ENCODE measurements at regions not wholly inside any gene's neighbourhood (a gene's known extent, or its start where the extent isn't known, plus 50 kb on each side); places are given as distances from the start of the nearest gene placed in this dataset.
"Not testable (repeated sequence)": the region's sequence is repeated elsewhere in the genome, so short reads cannot be mapped to it uniquely, and the experiment has no call there.

DNA sequence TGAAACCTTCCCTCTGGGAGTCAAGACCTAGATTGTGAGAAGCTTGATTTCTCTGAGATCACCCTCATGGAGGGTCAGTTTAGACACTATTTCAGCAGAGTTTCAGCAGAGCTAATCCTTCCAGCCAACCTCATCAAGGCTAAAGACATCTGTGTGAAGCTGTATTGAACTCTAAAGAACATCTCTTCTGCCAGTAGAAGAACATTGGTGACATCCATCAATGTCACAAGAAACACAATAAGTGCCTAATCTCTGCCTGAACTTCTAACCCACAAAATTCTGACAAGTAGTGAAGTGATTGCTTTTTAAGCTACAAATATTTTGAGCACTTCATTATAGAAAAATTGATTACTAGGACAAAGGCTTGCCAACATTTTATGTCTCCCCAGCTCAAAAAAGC lies 475.8 kb upstream of the PCDH20 start:
- no peak for DNase-seq (ENCODE audit: low spot score)

DNA sequence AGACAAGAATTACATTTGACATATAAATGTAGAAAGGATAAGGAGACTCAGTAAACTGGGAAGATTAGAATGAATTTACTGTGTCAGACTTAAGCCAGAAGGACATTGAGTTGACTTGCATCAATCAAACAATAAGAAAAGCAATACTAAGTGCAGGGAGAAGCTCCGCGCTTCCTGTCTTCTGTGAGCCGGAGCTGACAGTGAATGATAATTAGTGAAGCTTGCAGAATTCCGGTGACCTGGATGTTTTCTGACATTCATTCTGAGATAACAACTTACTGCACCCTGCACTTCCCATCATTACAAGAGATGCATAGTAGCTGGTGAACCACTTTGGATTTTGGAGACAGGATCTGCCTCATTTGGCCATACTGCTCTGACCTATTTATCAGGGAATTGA lies 469.2 kb upstream of the PCDH20 start:
- DNase-seq (ENCODE audit: low spot score): no peak

DNA sequence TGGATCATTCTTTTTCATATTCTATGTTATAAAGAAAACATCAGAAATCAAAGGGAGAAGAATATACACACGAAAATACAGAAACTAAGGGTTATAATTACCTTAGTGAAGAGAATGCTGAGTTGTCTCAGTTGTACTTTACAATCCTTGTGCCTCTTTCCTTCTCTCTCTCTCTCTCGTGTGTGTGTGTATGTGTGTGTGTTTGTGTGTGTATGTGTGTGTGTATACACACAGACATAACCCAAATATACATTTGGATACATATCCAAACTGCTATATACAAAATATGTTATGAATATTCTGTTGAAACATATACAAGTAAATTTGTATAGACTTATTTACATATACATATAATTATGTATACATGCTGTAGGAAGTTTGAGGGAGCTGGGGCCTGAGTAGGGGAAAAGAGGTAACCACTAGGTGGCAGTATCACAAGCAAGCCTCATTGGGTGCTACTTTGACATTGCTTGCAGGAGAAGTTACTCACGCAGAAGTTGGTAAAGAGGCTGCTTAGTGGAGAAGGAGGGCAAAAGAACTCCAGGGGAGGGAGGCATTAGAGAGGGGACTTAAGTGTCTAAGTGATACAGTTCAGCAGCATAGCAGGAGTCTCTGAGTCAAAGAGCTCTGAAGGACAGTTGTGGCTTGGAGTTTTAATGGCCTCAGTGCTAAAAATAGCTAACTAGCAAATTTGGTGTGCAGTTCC lies 465.1 kb upstream of the PCDH20 start:
- no peak for DNase-seq (ENCODE audit: low spot score)

DNA sequence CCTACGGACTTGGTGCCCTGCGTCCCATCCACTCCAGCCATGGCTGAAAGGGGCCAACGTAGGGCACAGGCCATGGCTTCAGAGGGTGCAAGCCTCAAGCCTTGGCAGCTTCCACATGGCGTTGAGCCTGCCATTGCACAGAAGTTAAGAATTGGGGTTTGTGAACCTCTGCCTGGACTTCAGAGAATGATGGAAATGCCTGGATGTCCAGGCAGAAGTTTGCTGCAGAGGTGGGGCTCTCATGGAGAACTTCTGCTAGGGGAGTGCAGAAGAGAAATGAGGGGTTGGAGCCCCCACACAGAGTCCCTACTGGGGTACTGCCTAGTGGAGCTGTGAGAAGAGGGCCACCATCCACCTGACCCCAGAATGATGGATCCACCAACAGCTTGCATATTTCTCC lies 462.9 kb upstream of the PCDH20 start:
- DNase-seq (ENCODE audit: low spot score): not testable (repeated sequence)

DNA sequence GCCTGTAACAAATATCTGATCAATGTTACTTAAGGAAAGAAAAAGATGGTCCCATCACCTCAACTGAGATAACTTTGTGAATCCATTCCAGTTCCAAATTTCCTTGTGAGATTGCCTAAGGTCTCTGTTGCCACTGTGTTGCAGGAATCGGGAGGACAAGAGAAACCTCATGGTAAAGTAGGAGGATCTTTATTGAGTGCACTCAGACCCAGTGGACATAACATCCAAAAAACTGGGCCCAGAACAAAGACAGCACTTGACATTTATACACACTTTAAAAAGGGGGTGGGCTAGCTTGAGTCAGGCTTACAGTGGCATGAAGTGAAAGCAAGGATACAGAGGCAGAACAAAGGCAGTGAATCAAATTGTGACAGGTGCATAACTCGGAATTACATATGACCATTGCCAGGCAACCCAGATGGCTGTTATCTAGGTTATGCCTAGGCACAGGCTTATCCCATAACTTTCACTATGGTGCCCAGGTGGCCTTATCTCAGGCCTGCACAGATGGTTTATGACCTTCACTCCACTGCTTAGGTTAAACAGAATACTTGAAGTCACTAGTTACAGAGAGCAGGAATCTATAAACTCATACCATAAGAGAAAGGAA lies 459.4 kb upstream of the PCDH20 start:
- DNase-seq (ENCODE audit: low spot score): no peak

- no peak for DNase-seq (ENCODE audit: low spot score)
These were observed 458.1 kb upstream of the PCDH20 start for GRCh38 chr13:61873717-61874116.

GRCh38 chr13:61857198-61857597 lies 441.5 kb upstream of the PCDH20 start:
- no peak for DNase-seq (ENCODE audit: low spot score)

DNA sequence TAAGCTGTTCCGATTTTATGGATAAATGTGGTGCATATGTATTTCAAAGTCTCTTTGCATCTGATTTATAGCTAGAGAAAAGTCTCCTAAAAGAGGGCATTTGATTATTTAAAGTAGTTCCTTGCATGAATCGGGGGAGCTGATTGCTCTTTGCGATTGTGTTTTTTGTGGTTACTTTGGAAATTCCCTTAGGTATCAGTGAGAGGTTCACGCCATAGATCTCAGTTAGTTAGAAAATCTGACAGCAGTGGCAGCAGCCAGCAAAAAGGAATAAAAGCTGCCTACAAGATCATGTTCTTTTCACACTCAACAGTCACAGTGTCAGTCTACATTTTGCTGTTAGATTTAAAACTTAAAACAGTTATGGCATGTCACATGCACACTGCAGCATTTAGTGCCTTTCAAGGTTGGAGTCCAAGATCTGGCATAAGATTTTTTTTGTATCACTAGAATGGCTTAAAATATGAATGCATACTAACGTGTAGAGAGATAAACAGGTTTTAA lies 436.5 kb upstream of the PCDH20 start:
- no peak for DNase-seq (ENCODE audit: low spot score)

DNA sequence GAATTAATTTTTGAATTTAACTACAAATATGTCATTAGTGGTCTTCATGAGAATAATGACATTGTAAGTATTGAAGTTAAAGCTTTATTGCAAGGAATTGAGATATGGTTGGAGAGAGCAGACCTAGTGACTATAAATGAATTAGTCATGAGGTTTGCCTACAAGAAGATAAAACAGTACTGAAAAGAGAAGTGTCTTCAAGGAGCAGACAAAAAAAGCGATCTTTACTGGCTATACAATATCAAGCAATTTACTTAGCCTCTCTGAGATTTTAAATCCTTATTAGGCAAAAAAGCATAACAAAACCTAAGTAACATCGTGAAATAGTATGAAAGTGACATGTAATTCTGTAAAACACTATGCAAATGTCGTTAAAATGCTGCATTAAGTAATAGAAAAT lies 435.1 kb upstream of the PCDH20 start:
- DNase-seq (ENCODE audit: low spot score): no peak

DNA sequence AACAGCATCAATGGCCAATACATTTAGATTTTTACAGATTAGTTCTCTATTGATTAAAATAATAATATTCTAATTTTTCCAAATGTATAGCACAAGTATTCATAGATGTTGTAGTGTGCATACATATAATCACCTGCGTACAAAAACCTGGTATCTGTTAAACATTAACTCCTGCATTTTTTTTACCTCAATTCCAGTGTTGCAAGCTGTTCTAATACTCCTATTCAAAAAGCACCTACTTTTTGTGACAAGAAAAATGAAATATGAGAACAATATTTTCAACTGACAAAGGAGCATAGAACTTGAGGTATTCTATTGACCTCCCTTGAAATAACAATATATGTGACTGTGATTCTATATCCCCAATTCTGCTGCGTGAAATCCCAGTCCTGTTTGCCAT lies 422.9 kb upstream of the PCDH20 start:
- no peak for DNase-seq (ENCODE audit: low spot score)

DNA sequence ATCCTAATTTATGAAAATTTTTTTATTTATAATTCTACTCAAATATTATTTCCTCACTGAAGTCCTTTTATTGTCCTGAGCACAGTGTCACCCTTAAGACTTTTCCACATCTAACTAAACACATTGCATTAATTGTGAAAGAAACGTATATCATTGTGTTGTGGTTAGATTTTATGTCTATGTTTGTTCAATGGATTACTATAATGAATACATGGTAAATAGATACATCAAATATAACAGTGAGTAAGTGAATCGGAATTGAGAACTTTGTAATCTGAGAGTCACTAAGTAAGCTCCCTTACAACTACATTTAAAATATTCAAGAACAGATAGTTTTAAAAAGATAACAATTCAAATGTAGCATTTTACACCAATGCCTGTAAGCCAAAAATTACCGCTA lies 417.6 kb upstream of the PCDH20 start:
- no peak for DNase-seq (ENCODE audit: low spot score)

DNA sequence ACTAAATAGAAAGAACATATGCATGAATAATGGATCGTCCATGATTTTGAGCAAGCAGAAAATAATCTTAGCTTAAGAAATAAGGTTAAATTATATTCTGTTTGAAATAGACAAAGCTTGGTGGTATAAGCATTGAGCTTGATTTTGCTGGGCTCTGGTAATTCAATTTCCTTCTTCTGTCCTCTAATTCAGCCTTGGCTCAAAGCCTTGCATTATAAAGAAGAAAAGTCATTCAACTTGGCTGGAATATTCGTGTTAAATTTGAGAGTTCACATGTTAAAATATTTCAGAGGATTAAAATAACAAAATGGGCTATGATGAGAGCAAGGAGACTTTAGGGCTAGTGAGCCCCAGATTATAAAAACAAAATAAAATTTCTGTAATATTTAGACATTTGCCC lies 415.4 kb upstream of the PCDH20 start:
- no peak for DNase-seq (ENCODE audit: low spot score)

DNA sequence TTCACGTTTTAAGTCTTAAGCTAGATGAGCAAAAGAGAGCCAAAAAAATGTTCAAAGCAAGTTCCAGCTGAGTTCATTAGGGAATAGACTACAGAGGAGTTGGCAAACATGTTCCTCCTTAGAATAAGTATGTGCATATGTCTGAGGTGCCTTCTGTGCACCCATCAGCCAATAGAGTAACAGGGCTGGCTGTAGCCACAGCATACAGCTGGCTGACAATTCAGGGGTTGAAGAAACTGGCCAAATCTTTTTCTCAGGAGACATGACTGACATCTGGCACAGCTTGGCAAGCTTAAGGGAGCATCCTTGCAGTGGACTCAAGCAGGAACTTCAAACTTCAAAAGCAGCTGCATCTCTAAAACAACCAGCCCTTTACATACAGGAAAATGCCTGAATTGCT lies 414.8 kb upstream of the PCDH20 start:
- no peak for DNase-seq (ENCODE audit: low spot score)

DNA sequence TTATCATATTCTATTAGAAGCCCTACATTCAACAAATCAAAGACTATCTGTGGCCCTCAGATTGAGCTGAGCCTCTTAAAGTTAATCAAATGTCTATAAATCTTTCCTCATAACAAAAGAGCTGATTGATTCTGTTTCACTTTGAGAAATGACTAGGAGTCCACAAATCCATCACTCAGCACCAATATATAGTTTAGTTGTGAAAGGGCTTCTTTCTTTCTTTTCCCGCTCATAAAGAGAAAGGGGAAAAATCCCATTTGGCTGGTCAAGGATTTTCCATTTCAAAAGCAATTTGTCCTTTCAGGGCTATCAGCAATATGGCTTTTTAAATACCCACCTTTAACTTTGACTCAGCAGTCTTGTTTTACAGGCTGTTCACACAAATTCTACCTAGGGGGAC lies 408.5 kb upstream of the PCDH20 start:
- DNase-seq (ENCODE audit: low spot score): no peak

DNA sequence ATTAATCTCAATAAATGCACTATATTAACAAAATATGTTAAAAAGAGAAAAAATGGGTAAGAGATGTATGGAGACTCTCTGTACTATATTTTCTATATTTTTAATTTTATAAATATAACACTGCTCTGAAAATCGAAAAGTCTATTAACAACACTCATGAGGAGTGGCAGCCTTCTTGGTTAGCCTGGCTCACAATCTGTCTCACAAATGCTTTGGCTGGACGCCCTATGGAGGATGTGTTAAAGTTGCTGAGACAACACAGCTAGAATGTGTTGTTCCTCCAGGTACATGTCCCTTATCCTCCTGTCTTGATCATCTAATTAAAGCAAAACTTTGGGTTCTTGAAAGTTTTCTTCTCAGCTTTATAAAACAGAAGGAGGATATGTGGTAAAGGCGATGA lies 396.6 kb upstream of the PCDH20 start:
- DNase-seq (ENCODE audit: low spot score): no peak

DNA sequence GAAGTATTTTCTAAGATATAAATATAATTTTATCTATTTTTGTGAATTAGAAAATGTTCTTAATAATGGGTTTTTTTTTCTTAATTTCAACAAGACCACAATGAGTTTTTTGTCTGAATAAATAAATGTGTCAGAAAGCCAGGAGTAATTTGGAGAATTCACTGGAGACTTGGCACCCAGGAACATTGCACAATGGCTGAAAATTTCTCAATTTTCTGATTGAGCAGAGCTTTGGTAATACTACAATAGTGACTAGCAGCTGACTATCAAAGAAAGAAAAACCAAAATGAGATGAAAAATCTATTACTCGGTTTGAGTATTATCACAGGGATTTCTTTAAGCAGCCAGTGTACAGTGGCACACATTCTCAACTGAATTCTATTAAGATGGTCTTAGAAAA lies 394.4 kb upstream of the PCDH20 start:
- DNase-seq (ENCODE audit: low spot score): no peak

- no peak for DNase-seq (ENCODE audit: low spot score)
These were observed 381.7 kb upstream of the PCDH20 start for GRCh38 chr13:61797397-61797796.

- no peak for DNase-seq (ENCODE audit: low spot score)
These were observed 379.9 kb upstream of the PCDH20 start for GRCh38 chr13:61795580-61795979.

- no peak for DNase-seq (ENCODE audit: low spot score)
These were observed 363.8 kb upstream of the PCDH20 start for GRCh38 chr13:61779456-61779855.

GRCh38 chr13:61778531-61778930 lies 362.9 kb upstream of the PCDH20 start:
- DNase-seq (ENCODE audit: low spot score): no peak

DNA sequence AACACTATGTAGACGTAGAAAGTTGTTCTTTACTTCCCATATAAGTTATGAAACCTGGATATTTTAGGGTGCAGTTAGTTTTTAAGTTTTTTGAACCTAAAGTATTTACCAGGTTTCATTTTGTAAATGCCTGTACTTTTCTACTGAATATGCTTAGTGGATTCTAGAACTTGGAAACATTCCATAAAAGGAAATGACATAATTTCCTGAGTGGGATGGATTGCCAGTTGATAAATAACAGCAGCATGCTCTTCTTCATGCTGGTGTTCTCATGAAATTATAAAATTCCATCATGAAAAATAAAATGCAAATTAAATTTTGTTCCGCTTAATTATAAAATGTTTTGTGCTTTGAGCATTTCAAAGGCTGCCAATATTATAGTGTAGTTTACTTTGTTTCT lies 362.2 kb upstream of the PCDH20 start:
- DNase-seq (ENCODE audit: low spot score): no peak

DNA sequence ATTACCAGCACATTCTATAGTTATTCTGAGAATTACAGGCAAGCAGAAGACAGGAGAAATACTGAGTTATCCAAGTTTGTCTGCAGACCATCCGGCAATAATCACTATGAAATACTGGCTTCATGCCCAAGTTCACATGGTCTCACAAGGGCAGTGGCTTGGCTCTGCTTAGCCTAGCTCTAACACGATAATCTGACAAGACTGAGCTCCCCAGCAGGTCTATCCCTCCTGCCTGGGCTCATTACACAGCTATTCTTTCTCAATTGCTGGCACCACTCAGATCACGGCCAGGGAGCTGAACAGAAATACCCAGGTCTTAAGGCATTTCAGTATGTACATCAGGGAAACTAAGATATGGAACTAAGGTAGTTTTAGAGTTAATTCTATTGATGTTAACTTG lies 361.6 kb upstream of the PCDH20 start:
- no peak for DNase-seq (ENCODE audit: low spot score)

GRCh38 chr13:61774903-61775302 lies 359.3 kb upstream of the PCDH20 start:
- no peak for DNase-seq (ENCODE audit: low spot score)

DNA sequence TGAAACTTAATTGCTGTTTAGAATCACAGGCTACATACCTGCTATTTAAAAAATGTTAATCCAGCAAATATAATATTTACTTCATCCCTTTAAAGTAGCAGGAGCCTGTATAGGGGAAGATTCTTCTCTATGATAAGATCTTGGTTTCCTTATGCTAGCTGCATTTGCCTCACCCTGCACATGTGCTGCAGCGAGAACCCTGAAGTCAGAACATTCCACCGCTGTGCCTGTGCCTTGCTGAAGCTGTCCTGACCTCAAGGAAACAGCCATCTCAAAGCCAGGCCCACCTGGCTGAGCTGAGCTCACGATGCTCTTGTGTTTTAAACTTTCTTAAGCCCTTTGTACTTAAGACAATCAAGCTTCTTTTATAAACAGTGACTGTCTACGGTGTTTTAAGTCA lies 355.0 kb upstream of the PCDH20 start:
- DNase-seq (ENCODE audit: low spot score): no peak

Measured in AG08395 (cell line).